Panc1 (cell line): ENCODE measurements at regions not wholly inside any gene's neighbourhood (a gene's known extent, or its start where the extent isn't known, plus 50 kb on each side); places are given as distances from the start of the nearest gene placed in this dataset.

Source experiments
- CTCF ChIP-seq: fragments of 450-650 bp; IDR thresholded peaks from 2 replicates; pipeline ENCODE4 v1.5.1; 2017; ENCODE audit warnings: mild to moderate bottlenecking
- SIN3A ChIP-seq: IDR thresholded peaks from 2 replicates; pipeline ENCODE4 v1.6.1; 2012; ENCODE audit warnings: low read depth, mild to moderate bottlenecking, low read length, moderate library complexity, borderline replicate concordance; ENCODE audit not compliant: insufficient read depth
- TCF7L2 ChIP-seq: IDR thresholded peaks from 2 replicates; pipeline ENCODE4 v1.6.1; 2011; ENCODE audit warnings: mild to moderate bottlenecking, low read depth, low read length, inconsistent platforms

DNA sequence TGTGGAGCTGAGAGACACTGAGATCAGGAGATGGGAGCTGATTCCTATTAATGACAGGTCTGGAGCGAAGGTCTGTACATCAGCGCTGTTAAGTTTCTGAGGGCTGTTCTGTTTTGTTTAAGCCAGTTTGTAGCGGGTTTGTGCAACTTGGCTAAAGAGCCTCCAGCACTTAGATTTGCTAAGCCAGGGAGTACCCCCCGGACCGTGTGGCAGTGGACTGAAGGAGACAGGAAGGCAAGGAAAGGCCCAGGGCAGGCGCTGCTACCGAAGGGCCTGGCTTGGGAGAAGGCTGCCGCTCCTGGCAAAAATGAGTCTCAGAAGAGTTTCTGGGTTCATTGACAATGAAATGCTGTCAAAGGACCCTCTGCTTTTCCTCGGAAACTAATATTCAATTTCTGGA is 139.3 kb upstream of the ZNF644 start:
- no peak for TF ChIP-seq CTCF
- no peak for TF ChIP-seq SIN3A
- TF ChIP-seq TCF7L2: no peak
